Endothelial cell of umbilical vein (primary cell): ENCODE measurements at regions not wholly inside any gene's neighbourhood (a gene's known extent, or its start where the extent isn't known, plus 50 kb on each side); places are given as distances from the start of the nearest gene placed in this dataset.
"Not testable (repeated sequence)": the region's sequence is repeated elsewhere in the genome, so short reads cannot be mapped to it uniquely, and the experiment has no call there.

Experiments
- EZH2 ChIP-seq: IDR thresholded peaks from 2 replicates; pipeline ENCODE4 v1.6.1; 2012; ENCODE audit warnings: borderline replicate concordance, low read depth, mild to moderate bottlenecking, moderate library complexity, low read length, inconsistent platforms; ENCODE audit not compliant: severe bottlenecking
- MYC ChIP-seq: IDR thresholded peaks from one replicate; pipeline ENCODE4 v1.6.1; 2011; ENCODE audit warnings: mild to moderate bottlenecking, low read depth, low read length
- POLR2A ChIP-seq: IDR thresholded peaks from 2 replicates; pipeline ENCODE4 v1.6.1; 2012; ENCODE audit warnings: low read depth, mild to moderate bottlenecking, control low read depth, low read length
- POLR2AphosphoS5 ChIP-seq: IDR thresholded peaks from 2 replicates; pipeline ENCODE4 v1.6.1; 2012; ENCODE audit warnings: low read depth, mild to moderate bottlenecking, control low read depth, low read length, moderate library complexity; ENCODE audit not compliant: insufficient read depth
- TF ChIP-seq, protein P1 (sequence below), 2 donors: IDR thresholded peaks; 1 replicate in 1 of 2; 2 replicates in 1 of 2; pipeline ENCODE4 v1.5.1; 2011; ENCODE audit warnings: low read length in 2 of 2, mild to moderate bottlenecking in 2 of 2, moderate library complexity in 2 of 2, control low read depth in 1 of 2, inconsistent platforms in 1 of 2, low read depth in 1 of 2; ENCODE audit not compliant: insufficient read depth in 1 of 2; ENCODE audit errors: extremely low read depth in 1 of 2
- TF ChIP-seq, protein P2 (sequence below): IDR thresholded peaks from 2 replicates; pipeline ENCODE4 v1.6.1; 2011; ENCODE audit not compliant: insufficient read depth, insufficient read length

DNA sequence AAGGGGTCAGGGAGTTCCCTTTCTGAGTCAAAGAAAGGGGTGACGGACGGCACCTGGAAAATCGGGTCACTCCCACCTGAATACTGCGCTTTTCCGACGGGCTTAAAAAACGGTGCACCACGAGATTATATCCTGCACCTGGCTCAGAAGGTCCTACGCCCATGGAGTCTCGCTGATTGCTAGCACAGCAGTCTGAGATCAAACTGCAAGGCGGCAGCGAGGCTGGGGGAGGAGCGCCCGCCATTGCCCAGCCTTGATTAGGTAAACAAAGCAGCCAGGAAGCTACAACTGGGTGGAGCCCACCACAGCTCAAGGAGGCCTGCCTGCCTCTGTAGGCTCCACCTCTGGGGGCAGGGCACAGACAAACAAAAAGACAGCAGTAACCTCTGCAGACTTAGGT, 65.8 kb downstream of the FEZF1 start:
- TF ChIP-seq, protein P1, sequence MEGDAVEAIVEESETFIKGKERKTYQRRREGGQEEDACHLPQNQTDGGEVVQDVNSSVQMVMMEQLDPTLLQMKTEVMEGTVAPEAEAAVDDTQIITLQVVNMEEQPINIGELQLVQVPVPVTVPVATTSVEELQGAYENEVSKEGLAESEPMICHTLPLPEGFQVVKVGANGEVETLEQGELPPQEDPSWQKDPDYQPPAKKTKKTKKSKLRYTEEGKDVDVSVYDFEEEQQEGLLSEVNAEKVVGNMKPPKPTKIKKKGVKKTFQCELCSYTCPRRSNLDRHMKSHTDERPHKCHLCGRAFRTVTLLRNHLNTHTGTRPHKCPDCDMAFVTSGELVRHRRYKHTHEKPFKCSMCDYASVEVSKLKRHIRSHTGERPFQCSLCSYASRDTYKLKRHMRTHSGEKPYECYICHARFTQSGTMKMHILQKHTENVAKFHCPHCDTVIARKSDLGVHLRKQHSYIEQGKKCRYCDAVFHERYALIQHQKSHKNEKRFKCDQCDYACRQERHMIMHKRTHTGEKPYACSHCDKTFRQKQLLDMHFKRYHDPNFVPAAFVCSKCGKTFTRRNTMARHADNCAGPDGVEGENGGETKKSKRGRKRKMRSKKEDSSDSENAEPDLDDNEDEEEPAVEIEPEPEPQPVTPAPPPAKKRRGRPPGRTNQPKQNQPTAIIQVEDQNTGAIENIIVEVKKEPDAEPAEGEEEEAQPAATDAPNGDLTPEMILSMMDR (IDR thresholded peaks at IDR 0.05; ENCODE audit: extremely low read depth in 1 of 2, insufficient read depth in 1 of 2, low read depth in 1 of 2, low read length in 2 of 2), result not testable (repeated sequence)
- TF ChIP-seq EZH2, POLR2A, POLR2AphosphoS5, MYC: not testable (repeated sequence)
- TF ChIP-seq, protein P2, sequence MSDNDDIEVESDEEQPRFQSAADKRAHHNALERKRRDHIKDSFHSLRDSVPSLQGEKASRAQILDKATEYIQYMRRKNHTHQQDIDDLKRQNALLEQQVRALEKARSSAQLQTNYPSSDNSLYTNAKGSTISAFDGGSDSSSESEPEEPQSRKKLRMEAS, result not testable (repeated sequence)
